HG02852 (cell line): ENCODE measurements at regions not wholly inside any gene's neighbourhood (a gene's known extent, or its start where the extent isn't known, plus 50 kb on each side); places are given as distances from the start of the nearest gene placed in this dataset.

ENCODE experiments used
- ATAC-seq: cut with Tn5 transposase; IDR thresholded peaks from one replicate; pipeline ENCODE4 v1.9.1; 2021; ENCODE audit warnings: mild to moderate bottlenecking, moderate library complexity; ENCODE audit not compliant: unreplicated experiment

DNA sequence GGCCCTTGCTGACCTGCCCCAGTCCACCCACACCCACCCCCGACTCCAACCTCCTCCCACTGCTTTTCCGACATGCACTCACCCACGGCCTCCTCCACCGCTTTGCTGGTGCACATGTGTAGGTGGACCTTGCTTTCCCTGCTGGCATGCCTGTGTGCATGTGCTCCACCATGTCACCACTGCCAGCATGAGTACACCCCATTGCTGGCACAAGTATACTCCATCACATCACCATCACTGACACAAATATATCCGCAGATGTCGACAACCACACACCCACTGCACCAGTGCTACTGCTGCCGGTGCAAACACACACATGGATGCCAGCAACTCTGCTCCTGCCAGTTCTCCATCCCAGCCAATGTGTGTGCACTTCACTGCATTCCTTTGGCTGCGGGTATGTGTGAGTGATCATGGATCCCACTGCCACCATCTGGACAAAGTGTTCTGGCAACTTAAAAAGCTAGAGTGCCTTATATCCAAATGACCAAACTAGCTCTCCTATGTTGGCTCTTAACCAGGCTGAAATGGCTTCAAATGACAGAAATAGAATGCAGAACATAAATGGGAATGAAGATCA, 1072.3 kb downstream of the RAPGEF2 start:
- ATAC-seq = no peak

DNA sequence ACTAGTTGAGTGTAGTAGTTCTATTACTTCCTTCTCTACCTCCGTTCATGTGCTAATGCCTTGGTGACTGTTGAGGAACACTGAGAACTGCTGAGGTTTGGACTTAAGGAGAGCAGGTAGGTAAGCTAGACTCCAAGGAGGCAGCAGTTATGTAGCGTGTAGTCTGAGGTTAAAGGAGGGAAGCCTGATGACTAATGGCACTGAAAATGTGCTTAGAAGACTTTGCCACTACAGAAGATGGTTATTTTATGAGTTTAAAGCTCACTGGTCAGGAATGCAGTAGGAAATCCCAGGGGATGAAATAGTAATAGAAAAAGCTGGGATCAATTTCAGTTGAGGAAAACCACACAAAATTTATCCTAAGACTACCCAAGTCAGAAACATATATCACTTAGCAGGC, 1077.3 kb downstream of the RAPGEF2 start:
- no peak for ATAC-seq

DNA sequence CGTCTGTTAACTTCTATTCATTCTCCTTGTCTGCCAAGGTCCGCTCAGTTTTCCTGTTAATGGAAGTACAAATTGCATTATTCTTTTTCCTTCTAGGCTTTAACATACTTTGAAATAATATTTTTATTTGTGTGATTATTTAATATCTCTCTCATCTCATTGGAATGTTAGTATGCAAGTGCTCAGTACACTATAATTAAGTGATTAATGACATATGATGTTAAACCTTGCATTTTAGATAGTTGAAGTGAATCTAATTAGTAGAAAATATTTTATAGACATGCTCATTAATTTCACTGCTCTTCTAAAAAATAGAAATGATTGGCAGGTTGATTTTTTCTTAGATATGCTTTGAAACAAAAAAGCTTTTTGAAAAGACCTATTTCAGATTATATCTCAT, 1079.8 kb downstream of the RAPGEF2 start:
- no peak for ATAC-seq

GRCh38 chr4:160184884-160185283, 1082.0 kb downstream of the RAPGEF2 start:
- no peak for ATAC-seq

DNA sequence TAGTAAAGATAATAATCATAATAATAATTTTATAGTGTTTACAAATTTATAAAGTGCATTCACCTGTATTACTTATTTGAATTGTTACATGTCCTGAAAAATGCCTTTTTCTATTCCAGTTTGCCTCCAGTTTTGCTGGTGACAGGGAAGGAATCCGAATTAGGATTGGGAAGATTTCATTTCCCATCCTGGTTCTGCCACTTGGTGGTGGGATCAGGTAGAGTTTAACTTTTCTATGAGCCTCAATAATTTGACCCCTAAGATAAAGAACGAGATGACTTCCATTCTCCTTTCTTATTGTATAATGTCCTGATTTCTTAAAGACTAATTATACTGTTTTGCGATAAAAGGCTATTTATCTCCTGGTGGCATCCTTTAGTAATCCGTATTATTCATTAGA, 1090.9 kb downstream of the RAPGEF2 start:
- ATAC-seq = no peak

DNA sequence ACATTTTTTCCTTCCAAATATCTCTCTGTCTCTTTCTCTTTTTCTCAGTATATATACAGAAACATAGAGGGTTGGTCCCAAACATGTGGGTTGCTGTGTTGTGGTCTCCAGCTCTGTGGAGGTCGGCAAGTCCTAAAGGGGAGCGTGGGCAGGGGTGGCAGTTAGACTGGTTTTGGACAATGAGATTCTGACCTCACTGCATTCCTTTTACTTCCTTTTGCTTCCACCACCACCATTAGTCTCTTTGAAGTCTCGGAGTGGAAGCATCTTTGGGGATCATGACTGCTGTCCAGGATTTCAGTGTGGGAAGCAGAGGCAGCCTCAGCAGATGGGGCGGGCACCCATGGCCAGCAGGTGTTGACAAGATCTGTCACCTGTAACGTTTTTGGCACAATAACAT, 1091.8 kb downstream of the RAPGEF2 start:
- no peak for ATAC-seq

- peak; percentile 86 for ATAC-seq
Observed at GRCh38 chr4:160202802-160203201, 1099.9 kb downstream of the RAPGEF2 start.

- ATAC-seq = no peak
Observed at GRCh38 chr4:160212078-160212477, 1109.2 kb downstream of the RAPGEF2 start.

DNA sequence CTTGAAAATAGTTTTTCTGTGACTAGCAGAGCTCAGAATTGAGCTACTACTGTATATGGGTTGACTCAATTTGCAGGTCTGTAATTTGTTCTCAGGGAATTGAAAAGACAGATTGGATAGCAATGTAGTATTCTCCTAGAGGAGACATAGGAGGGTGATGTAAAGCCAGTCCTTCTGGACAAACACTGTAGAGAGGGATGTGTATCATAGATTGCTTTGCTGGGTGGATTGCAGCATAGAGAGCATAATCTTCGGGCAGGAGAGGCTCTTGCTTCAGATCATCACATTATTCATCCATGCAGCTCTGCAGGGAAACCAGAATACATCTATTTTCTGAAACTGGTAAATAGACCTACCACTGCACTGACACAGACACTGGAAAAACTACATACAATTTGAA, 1110.5 kb downstream of the RAPGEF2 start:
- ATAC-seq = no peak

DNA sequence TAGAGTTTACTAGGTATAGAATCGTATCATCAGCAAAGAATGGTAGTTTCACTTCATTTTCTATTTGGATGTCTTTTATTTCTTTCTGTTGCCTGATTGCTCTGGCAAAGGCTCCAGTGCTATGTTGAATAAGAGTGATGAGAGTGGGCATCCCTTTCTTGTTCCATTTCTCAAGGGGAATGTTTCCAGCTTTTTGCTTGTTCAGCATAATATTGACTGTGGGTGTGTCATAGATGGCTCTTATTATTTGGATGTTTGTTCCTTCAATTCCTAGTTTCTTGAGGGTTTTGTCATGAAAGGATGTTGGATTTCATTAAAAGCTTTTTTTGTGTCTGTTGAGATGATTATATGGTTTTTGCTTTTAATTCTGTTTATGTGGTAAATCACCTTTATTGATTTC, 1114.5 kb downstream of the RAPGEF2 start:
- no peak for ATAC-seq

GRCh38 chr4:160224049-160224448, 1121.2 kb downstream of the RAPGEF2 start:
- no peak for ATAC-seq

GRCh38 chr4:160233141-160233540, 1130.3 kb downstream of the RAPGEF2 start:
- no peak for ATAC-seq

DNA sequence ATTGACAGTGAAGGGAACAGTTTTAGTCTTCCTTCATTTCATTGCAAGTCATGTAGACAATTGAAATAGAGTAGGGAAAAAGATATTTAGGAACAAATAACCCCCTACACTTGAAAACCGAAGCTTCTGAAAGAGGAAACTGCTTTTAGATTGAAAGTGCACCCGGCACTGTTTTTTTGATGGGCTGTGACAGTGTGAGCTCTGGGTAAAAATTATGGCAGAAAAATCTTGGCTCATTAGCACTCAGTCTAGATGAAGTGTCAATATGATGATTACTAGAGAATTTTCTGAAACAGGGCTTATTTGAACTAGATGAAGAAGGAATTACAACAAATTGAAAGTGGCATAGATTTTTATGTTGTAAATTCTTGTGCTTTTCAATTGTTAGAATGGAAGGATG, 1132.4 kb downstream of the RAPGEF2 start:
- ATAC-seq = no peak

DNA sequence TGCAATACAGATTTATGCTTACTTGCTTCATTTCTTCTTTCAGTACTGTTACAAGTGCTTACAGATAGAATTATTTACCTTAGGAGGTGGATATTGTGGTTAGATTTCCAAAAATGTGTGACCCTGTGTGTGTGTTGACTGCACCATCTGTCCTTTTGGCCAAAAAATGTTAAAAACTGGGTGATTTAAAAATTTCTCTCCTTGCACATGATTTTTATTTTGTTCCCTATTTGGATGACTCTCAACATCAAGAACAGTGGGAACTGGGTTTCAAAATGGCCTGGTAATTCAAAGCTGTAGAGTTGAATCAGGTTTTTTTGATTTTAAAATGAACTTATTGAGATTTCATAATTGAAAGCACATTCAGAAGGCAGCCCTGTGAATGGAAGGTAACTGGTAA, 1132.9 kb downstream of the RAPGEF2 start:
- no peak for ATAC-seq

- ATAC-seq = no peak
Observed at GRCh38 chr4:160238790-160239189, 1135.9 kb downstream of the RAPGEF2 start.

DNA sequence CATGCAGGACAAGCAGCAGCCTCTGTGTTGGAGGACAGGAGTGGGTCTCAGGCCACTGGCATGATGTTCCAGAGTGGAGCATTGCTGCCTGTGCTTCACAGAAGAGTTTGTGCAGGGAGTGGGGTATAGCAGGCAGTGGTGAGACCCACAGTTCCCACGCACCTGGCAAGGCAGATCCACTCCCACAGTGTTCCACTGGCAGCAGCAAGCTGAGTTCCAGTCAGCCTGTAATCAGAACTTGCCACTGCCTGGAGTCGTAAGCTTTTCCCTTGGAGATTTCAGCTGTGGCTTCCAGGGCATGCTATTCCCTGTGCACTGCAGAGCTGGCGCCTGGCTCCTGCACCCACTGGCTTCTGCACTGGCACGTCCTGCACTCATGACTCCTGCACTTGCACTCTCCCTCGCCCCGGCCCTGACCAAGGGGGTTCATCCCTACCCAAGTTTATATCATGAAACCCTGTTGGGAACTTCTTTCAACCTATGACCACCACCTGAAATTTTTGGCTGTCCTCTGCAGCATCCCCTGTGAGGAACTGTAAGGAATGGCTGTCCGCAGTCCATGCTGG, 1144.3 kb downstream of the RAPGEF2 start:
- ATAC-seq = no peak

DNA sequence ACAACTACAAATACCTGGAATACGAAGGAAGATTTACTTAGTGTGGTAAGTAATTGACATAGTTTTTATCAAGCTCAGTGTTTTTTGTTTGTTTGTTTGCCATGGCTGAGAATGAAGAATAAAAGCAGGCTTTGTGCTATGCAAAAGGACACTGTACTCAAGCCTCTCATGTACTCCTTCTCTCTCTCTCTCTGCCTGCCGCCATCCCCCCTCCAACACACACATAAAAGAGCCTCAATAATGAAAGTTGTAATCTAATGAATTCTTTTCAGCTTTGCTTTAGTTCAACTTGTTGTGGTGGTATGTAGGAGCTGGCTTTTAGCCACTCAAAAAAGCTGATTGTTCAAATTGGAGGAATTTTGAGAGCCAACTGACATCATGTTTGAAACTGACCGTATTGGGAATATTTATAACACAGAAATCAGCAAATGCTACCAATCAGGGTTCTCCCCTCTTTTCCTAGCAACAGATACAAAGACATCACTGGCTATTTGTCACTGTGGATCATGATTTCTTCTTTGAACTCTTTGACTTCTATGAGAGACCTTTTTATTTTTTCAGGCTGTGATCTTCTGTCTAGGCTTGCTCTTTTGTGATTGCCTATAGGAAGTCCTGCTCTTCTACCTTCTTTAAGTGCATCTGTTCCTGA, 1148.8 kb downstream of the RAPGEF2 start:
- no peak for ATAC-seq

DNA sequence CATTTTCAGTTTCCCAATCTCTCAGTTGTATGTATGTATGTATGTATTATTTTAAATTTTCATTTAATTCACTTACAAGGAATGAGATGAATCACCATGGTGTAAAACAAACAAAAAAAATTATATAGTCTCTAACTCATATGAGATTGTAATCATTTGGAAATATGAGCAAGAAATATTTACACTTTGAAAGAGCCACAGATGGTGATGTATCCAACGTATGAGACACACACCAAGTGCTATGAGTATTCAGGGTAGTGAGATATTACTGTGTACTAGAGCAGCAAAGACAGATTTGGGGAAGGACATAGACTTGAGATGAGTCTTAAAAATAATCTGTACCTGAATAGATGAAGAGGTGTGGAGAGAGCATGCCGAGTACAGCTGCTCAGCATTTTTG, 1154.4 kb downstream of the RAPGEF2 start:
- ATAC-seq = no peak

DNA sequence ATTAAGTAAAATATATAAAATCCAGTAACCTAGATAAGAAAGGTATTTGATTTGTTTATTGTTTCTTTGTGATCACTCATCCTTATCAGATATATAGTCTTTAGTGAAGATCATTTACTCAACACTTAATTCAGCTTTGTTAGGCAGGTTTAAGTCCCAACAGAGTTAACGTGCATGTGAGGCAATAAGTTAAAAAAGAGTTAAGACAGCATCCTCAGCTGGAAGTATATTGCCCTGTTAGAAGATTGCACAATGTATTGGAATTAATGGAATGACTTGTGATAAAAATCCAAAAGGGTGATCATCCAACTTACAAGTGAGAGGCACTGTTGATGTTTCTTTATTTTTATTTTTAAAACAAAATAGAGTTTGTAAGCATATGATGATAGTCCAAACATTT, 1162.1 kb downstream of the RAPGEF2 start:
- ATAC-seq = no peak

DNA sequence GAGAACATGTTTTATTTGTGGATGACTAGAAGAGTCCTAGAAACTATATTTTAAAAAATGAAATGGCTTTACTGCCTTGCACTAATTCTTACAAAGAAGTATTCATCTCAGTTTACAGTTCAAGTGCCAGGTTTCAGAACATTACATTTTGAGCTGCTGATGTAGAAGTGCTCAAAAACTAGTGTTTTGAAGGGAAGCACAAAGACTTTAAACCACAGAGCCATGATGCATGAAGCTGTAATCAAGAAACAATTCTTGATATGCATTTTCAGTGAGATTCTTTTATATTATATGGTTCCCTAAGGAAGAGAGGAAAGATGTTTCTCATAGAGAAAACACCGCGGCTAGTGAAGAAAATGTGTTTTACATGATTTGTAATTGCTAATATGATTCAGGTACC, 1163.0 kb downstream of the RAPGEF2 start:
- no peak for ATAC-seq

- ATAC-seq = no peak
Observed at GRCh38 chr4:160276785-160277325, 1174.0 kb downstream of the RAPGEF2 start.

DNA sequence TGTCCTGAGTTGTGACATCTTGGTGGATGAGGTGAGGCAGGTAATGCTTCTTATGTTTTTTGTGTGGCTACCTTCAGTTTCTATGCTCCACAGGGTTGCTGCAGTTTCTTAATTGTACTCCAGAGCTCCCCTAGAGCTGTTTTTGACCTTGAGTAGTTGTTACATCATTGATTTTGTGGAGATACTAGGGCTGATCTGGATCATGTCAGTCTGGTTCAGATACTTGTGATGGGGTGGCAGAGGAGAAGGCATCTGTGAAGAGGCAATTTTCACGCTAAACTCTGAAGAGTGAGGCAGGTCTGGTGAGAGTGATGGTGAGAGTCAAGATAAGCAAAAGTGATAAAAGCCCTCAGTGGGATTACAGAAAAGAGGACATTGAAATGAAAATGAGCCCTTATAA, 1180.2 kb downstream of the RAPGEF2 start:
- no peak for ATAC-seq
